DMS153 treated with DMSO at 0.1 percent for 48 hours (cell line): ENCODE measurements at regions not wholly inside any gene's neighbourhood (a gene's known extent, or its start where the extent isn't known, plus 50 kb on each side); places are given as distances from the start of the nearest gene placed in this dataset.
"Not testable (repeated sequence)": the region's sequence is repeated elsewhere in the genome, so short reads cannot be mapped to it uniquely, and the experiment has no call there.

Source experiments
- DNase-seq: peaks from one replicate; lab custom pipeline; 2025; ENCODE audit not compliant: unreplicated experiment; lab: John Stamatoyannopoulos, UW

DNA sequence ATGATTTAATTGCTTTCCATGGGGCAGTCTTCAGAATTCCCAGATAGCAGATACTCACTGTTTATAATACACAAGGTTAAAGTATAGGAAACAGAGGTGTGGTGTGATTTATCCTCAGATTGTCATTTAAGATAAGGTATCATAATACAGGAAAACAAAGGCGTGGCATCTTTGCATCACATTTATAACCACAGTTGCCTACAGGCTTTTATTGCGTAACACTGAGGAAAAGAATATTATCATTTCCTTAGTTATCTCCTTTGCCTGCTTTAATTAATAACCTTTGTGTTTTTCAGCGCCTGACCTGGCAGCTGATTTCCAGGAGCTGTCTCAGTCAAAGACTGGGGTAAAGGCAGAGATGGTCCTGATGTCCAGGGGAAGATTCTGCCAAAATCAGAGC is 68.8 kb downstream of the SSX7 start:
- DNase-seq, result no peak

DNA sequence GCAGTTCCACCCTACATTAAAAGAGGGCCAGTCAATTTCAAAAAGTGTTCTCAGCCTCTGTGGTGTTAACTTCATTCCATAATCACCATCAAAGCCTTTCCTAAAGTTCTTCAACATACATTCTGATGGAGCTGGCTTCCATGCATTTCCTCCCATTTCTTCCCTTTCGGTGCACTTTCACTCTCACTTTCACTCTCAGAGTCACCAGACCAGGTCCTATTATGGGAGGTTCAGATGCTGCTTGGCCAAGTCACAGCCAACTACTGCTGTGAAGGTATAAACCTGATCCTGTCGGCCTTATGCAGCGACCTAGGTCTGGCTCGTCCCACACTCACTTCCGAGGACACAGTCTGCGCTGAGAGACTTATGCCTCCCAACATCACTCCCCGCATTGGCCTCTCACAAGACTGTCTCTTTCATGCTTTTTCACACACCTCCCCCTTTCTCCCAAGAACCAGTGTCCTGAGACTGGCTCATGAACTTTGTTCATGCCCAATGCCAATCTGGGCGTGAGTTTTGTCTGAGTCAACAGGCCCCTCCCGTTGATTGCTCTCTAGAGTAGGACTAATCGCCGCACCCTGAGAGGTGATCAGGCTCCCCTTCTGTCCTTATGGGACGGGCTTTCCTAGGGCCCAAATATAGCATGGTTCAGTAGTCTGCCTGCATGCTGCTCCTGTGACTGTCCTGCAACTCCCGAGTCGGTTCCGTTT is 60.8 kb upstream of the XAGE1B start:
- DNase-seq, result no peak

DNA sequence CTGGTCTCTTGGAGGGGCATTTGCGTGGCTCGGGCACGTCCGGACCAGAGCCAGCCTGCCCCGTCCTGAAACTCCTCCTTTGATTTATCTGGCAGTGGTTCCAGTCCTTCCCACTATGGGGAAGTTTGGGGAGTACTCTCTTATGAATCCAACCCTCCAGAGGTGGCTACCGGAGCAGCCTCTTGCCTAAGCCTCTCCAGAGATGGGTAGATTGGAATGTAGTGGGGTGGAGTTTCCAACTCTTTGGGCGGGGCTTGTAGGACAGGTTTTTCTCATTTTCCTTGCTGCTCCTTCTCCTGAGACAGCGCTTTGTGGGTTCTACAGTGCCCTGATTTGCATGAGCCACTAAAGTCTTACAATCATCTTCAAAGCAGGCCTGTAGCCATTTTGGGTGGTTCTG is 60.1 kb upstream of the XAGE1B start:
- no peak for DNase-seq

DNA sequence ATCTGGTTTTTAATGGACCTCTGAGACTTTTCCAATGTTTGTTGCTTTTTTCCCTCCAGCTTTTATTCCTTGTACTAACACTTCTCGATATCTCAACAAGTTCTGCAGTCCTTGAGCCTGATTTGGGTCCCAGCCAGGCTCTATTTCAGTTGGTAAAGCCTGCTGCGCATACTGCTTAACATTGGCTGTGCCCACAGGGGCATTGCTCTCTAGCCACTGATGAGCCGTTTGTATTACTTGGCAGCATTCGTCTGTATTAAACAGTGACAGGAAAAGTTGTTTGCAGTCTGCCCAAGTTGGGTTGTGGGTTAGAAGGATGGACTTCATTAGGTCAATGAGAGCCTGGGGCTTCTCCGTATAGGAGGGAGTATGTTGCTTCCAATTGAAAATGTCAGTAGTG is 59.6 kb upstream of the XAGE1B start:
- DNase-seq, result no peak

DNA sequence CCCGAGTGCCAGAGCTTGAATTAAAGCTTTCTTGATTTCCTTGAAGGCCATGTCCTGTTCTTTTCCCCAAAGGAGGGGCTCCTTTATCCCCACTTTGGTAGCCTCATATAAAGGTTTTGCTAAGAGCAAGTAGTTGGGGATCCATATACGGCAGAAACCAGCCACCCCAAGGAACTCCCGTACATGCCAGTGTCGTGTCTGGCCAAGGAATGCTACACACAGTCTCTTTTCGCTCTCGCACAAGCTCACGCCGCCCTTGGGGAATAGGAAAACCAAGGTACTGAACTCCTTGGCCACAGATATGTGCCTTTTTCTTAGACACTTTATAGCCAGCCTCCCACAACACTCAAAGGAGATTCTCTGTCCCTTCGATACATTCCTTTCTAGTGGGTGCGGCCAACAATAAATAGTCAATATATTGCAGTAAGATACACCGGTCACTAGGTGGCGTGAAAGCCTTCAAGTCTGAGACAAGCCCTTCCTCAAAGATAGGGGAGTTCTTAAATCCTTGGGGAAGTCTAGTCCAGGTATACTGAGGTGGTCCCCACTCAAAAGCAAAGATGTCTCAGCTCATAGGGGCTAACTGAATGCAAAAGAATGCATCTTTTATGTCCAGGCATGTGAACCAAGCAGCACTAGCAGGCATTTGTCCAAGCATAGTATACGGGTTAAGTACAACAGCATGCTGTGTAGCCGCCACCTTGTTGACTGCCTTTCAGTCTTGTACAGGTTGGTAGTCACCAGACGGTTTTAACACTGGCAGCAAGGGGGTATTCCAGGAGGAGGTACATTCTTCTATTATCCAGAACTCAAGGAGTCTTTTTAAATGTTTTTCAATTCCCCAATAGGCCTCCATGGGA is 57.8 kb upstream of the XAGE1B start:
- peak; percentile 0 for DNase-seq

DNA sequence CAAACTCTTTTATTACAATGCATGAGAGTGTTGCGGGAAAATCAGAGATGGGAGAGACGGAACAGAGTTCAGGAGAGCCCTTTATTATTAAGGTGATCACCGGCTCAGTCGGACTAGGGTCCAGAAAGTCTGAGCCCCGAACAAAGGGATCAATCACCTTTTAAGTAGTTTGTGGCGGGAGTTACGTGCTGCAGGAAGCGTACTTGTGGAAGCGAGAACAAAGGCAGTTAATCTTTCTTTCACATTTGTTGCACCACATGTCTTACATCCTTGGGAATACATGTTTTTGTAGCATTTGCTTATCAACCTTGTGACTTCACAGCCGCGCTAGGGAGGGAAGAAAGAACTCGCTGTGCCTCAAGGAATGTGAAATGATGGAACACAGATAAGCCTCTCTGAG is 51.3 kb upstream of the XAGE1B start:
- not testable (repeated sequence) for DNase-seq
